ENCODE measurements at regions not wholly inside any gene's neighbourhood (a gene's known extent, or its start where the extent isn't known, plus 50 kb on each side); places are given as distances from the start of the nearest gene placed in this dataset.
"Not testable (repeated sequence)": the region's sequence is repeated elsewhere in the genome, so short reads cannot be mapped to it uniquely, and the experiment has no call there.

DNA sequence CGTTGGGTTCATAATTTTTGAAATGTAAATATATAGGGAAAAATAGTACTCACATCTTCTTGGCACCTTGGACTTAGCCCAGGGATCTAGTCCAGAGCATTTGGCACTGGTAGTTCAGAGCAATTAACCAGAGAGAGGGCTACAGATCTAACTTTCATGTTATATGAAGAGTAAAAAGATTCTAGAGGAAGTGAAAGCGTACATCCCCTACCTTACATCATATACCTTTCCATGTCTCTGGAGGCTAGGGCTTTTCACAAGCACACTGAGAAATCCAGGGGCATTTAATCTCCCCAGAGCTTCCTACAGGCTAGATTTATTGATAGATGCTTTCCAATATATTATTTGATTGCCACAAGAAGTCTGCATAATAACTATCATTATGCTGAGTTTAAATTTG is 687.5 kb upstream of the FBXO33 start:
- no peak for DNase-seq (ENCODE audit: low spot score)

DNA sequence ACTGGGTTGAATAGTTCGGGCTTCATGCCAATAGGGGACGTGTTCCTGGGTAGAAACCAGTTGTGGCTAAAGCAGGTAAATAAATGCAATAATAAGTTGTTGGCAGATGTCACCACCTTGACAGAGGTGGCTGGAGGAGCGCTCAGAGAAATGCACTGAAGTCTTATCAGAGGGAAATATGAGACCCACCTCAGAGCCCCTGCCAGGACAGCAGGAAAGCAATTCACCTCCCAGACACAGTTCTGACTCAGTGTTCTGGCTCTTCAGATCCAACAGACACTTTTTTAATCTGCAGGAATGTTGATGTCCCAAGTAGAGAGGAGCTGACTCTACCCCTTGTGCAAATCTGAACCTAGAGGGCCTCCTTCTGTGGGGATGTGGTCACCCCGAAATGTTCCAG is 687.1 kb upstream of the FBXO33 start:
- no peak for DNase-seq (ENCODE audit: low spot score)

DNA sequence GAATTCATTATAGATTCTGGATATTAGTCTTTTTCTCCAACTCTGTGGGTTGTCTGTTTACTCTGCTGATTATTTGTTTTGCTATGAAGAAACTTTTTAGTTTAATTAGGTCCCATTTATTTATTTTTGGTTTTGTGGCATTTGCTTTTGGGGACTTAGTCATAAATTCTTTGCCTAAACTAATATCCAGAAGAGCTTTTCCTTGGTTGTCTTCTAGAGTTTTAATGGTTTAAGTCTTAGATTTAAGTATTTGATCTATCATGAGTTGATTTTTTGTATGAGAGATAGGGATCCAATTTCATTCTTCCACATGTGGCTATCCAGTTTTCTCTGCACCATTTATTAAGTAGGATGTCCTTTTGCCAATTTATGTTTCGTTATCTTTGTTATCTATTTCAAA is 683.4 kb upstream of the FBXO33 start:
- DNase-seq (ENCODE audit: low spot score): no peak

DNA sequence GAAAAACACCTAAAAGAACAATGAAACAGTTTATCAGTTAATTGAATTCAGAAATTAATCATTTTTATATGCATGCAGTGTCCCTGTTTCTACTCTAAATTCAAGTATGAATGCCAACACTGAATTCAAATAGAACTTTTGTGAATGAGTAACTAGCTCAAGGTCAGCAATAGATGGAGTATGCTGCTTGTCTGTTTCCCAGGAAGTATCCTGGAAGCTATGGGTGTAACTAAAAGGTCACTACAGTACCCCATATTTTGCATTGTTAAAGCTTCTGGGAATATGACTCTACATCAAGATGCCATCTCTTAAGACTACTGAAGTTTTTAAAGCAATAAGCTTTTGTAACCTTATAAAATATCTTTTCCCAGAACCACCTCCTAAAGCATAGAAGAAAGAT is 681.4 kb upstream of the FBXO33 start:
- no peak for DNase-seq (ENCODE audit: low spot score)

DNA sequence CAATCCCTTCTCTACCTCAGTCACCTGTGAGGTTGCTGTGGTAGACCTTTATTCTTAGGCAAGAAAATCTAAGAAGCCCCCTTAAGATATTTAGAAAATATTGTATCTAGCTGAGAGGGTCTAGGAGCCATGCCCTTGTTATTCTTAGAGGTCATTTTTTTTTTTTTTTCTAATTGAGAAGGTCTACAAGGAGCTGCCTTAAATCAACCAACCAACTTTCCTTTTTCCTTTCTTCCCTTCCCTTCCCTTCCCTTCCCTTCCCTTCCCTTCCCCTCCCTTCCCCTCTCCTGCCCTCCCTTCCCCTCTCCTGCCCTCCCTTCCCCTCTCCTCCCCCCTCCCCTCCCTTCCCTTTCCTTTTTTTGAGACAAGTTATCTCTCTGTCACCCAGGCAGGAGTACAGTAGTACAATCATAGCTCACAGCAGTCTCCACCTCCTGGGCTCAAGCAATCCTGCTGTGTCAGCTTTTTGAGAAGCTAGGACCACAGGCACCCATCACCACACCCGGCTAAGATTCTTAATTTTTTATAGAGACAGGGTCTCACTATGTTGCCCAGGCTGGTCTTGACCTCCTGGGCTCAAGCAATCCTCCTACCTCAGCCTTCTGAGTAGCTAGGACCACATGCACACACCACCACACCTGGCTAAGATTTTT is 668.4 kb upstream of the FBXO33 start:
- DNase-seq (ENCODE audit: low spot score): no peak

DNA sequence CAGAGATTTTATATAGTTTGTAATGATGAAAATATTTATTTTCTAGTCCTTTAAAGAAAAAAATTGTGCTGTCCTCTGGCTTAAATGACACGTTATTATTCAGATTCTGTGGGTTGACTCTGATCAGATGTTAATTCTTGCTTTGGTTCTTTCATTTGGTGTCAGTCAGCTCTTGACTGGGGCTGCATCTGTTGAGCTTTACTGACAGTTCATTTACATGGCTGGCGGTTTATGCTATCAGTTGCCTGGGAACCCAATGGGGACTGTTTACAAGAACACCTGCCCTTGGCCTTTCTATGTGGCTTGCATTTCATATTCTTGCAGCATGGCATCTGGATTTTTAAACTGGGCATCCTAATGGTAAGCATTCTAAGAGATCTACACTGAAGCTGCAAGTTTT is 667.1 kb upstream of the FBXO33 start:
- DNase-seq (ENCODE audit: low spot score): no peak

DNA sequence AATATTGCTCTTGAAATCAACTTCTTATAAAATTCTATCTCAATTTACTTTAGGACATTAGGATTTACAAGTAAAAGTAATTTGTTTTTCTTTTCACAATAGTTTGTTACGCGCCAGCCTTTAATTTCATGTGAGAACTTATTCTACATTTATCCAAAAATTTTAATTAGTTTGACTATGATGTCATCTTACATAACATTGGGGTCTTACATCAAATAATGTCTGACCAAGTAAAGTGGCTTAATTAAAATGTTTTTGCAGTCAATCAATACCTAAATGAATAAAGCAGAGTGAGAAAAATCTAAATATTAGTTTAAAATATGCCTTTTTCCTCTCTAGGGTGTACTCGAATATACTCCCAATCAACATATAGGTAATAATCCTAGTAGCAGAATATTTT is 666.2 kb upstream of the FBXO33 start:
- DNase-seq (ENCODE audit: low spot score): no peak

DNA sequence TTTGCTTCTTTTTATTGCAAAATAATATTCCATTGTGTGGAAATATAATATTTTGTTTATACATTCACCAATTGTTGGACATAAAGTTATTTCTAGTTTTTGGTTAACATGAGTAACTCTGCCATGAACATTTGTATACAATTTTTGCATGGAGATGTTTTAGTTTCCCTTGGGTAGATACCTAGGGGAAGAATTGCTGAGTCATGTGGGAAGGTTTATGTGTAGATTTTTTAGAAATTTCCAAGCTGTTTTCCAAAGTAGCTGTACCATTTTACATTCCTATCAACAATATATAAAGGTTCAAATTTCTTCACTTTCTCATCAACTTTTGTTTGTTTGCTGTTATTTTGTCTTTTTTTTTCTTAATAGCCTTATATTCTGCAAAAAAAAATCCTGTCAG is 664.7 kb upstream of the FBXO33 start:
- no peak for DNase-seq (ENCODE audit: low spot score)

DNA sequence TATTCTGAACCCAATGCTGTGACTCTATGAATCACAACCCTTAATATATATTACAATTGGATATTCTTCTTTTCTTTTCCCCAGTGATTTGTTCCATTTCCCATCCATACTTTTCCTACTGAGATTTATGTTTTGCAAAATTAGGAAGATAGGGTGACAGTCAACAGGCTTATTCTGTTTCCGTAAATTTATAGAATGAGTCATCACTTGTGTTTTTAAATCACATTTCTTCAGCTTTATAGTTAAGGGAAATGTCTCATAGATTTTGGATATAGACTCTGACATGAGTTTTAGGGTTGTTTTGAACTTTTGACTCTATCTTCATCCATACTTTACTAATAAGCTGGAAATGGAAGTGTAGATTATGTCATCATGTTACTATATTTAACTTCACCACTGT is 661.6 kb upstream of the FBXO33 start:
- DNase-seq (ENCODE audit: low spot score): no peak

DNA sequence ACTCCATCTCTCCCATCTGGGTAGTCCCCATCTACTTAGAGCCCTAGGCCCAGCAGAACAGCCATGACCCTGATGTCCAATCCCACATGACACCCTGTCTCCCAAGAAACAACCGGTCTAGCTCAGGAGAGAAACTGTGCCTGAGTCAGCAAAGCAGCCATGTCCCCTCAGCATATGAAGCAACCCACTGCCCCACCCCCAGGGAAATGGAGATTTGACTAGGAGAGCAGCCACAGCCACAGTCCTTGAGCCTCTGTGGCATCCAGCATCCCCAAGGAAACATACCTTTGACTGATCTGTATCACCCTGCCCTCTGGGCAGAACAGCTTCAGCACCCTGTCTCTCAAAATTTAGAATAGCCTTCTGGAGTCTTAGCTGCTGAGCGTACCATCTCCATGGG is 641.9 kb upstream of the FBXO33 start:
- DNase-seq (ENCODE audit: low spot score): no peak

DNA sequence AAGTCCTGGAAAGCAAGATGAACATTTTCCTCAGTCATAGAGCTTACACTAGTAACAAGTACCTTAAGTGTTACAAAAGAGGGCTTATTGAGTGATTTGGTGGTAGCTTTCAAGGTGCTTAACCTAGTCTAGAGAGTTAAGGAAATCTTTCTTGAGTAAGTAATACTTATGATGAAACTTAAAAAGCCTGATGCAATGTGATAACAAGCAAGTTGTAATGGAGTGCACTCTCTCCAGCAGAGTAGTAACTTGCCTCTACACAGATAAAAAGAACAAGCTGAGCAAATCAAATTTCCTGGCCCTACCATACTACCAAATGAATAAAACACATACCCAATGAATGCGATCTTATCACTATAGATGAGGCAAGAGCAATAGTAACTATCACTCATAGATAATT is 639.9 kb upstream of the FBXO33 start:
- DNase-seq (ENCODE audit: low spot score): no peak

DNA sequence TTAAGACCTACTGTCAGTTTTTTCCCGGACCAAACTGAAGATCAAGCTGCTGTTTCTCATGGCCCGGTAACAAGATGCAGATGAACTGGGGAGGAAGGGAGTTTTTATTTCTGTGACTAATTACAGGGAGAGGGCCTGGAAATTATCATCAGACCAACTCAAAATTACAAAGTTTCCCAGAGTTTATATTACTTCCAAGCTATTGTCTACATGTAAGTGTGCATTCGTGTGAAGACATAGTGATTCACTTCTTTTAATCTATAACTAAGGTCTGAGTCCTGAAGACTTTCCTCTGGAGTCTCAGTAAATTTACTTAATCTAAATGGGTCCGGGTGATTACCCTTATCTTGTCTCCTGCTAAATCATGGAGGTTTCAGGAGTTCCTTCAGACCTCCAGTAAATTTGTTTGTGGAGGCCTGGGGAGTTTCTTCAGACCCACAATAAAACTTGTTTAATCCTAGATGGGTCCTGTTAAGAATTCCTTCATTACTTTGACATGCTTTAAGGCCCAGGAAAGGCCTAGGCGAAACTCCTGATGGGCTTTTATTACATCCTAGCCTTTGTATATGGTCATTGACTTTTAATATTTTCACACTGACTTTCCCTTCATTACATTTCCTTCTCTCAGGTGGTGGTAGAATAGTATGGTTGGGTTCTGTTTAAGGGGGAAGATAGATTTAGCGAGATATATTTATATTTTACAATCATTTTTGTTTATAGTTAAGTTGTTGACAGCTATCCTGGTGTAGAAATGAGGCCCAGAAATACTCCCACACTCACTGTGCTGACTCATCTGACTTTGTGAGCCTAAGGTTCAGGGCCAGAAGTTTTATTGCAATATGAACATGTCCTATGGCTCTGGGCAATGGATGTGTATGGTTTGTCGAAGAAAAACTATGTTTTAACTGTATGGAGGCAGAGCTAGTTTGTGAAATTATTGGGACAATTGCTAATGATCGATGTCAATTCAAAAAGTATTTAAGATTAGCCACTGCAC is 627.0 kb upstream of the FBXO33 start:
- DNase-seq (ENCODE audit: low spot score): no peak

DNA sequence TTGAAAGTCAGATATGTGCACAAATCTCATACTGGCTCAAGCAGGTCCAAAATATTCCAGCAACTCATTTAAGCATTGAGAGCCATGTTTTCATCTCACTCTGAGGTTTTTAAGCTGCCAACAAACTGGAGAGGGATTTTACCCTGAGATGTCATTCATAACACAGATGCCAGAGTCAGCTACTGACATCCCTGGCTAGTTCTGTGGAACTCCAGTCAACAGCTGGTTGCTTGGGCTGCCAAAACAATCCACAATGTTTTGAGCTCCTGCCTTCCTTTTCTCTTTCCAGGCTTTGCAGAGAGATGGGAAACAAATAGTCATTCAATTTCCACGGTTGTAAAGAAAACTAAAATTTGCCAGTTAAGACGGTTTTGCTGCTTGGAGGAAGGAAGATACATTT is 621.2 kb upstream of the FBXO33 start:
- no peak for DNase-seq (ENCODE audit: low spot score)

DNA sequence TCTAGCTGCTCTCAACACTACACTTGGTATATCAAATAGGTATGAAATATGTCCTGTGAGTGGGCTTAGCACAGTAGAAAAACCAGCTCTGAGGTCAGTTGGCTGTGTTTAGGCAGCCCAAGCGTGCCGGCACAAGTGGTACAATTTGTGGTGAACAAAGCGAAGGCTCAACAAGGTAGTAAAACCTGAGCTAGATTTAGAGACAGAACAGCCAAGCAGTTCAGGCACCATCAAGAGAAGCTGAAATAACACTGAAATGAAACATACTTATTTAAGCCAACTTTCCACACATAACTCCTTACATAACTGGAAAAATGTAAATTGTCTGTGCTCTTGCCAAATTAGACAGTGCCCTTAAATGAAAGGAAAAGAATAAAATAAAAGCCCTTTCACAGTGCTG is 596.8 kb upstream of the FBXO33 start:
- no peak for DNase-seq (ENCODE audit: low spot score)

DNA sequence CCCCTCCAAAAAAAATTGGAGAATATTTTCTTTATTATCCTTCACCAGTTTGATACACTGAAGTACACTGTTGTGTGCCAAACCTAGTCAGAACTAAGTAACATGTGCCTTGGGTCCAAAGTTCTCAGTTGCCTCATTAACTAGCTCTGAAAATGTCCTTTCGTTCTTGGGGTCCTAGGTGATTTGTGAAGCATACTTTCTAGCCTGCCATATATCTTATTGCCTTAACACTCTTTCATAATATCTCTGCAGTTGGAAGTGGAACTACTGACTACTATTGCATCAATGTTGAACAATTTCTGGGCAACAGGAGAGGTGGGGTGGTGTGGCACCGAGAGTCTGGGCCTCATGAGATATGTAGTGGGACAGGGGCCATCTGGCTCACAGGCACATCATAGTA is 592.9 kb upstream of the FBXO33 start:
- DNase-seq (ENCODE audit: low spot score): no peak

DNA sequence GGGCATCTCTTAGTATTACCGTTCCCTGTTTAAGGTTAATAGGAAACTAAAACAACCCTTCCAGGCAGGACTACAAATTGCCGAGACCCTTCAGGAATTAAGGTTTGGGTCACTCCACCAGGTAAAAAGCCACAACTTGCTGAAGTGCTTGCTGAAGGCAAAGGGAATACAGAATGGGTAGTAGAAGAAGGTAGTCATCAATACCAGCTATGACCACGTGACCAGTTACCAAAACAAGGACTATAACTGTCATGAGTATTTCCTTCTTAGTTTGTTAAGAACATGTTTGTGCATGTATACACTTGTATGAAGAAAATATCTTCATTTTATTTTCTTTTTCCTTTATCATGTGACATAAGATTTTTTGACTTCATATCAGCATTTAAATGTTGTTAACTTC is 578.7 kb upstream of the FBXO33 start:
- no peak for DNase-seq (ENCODE audit: low spot score)

DNA sequence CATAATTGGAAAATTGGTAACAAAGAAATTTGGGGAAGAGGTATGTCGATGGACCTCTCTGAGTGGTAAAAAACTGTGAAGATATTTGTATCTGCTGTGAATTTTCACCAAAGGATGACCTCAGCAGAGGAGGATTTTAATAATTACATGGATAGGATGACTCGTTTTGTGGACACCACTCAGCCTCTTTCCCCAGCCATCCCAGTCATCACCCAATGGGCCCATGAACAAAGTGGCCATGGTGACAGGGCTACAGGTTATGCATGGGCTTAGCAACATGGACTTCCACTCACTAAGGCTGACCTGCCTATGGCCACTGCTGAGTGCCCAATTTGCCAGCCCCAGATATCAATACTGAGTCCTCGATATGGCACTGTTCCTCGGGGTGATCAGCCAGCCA is 577.5 kb upstream of the FBXO33 start:
- no peak for DNase-seq (ENCODE audit: low spot score)

DNA sequence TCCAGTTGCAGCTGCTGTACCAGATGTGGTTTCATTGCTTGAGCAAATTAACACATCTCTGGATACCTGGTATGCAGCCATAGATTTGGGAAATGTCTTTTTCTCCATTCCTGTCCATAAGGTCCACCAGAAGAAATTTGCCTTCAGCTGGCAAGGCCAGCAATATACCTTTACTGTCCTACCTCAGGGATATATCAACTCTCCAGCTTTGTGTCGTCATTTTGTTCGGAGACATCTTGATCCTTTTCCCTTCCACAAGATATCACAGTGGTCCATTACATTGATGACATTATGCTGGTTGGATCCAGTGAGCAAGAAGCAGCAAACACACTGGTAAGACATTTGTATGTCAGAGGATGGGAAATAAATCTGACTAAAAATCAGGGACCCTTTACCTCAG is 576.1 kb upstream of the FBXO33 start:
- DNase-seq (ENCODE audit: low spot score): not testable (repeated sequence)

DNA sequence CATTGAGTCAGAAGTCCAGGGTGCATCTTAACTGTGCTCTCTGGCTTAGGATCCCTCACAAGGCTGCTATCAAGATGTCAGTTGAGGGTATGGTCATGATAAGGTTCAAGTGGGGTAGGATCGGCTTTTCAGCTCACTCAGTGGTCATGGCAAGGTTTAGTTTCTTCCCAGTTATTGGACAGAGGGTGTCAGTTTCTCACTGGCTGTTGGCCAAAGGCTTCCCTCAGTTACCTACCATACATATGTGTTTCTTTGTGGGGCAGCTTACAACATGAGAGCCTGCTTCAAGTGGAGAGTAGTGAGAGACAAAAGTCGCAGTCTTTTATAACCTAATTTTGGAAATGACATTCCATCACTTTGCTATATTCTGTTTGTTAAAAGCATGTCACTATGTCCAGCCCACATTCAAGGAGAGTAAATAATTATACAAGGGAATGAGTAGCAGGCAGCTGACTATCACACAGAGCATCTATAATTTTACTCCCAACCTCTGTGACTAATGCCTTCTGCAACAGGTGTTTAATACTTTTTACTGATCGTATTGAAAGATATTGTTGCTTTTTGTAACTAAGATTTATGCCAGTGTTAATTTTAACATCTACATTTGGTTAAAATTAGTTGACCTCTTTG is 572.8 kb upstream of the FBXO33 start:
- DNase-seq (ENCODE audit: low spot score): no peak

DNA sequence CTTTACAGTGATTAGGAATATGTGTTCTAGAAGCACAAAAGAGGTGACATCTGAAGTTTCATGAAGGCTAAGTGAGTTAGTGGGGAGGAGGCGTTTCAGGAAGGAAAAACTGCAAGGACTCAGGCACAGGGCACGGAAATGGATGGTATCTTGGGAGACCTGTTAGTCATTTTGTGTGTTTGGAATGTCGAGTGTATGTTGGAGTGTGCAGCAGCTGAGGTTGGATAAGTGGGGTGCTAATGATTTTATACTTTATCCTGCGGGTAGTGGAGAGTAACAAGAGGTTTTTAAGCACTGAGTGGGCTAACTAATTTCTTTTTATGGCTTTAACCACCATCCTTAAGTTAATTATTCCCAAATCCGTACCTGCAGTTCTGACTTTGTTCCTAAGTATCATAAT is 571.5 kb upstream of the FBXO33 start:
- DNase-seq (ENCODE audit: low spot score): no peak

DNA sequence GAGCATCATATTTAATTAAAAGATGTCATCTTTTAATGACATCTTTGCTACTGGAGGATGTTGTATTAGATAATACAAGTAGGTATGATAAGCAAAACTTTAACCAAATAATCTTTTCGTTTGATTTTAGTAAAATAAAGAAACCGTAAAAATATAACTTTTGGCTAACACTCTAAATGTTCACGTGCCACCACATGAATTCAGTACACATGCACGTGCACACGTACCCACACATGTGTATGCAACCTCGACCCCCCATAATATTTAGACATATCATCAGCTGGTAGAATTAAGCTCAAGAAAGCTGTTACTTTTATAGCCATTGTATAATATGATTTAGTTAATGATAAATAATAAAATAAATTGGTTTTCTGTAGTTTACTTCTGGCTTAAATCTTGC is 566.6 kb upstream of the FBXO33 start:
- no peak for DNase-seq (ENCODE audit: low spot score)

DNA sequence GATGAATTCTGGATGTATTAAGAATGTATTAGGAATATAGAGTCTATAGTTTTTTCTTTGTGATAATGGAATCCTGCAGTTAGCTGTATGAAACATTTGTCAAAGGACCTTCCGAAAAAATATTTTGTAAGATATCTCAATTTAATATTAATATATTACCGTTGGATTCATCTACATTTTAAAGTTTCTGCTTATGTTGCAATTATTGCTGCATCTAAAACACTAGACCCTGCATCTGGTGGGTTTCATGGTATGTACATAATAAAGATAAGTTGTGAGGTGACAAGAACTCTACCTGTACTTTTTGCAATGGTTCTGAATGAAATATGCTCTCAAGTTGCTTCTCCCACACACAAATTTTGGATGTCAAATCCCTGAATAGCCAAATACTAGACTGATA is 565.9 kb upstream of the FBXO33 start:
- no peak for DNase-seq (ENCODE audit: low spot score)

DNA sequence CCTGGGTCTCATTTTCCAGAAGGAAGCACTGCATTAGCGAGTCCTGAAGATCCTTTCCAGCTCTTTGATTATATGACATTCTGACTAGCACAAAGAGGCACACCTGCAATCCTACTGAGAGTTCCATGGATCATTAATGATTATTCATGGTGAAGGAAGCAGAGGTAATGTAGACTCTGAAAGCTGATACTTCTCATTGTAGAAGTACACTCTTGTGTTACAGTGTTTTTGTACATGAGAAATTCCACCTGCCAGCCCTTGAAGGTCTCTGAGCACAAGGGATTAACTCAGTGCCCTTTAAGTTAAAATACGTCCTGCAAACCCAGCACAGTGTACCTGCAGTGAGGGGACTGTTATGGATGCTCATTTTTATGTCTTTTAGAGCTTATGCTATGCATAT is 558.8 kb upstream of the FBXO33 start:
- DNase-seq (ENCODE audit: low spot score): no peak
